Kidney (tissue), 13 donors: ENCODE measurements at regions not wholly inside any gene's neighbourhood (a gene's known extent, or its start where the extent isn't known, plus 50 kb on each side); places are given as distances from the start of the nearest gene placed in this dataset.

Experiments
- DNase-seq, 5 donors: peaks; one replicate each; pipeline ENCODE4 v3.0.0-alpha.2; 2013 to 2020
- FAIRE-seq: peaks from 2 replicates; lab custom pipeline; 2012; peaks lifted over from hg19 to GRCh38; lab: Jason Lieb, UNC
- H3K27ac ChIP-seq, 2 donors: one replicate each; pipeline ENCODE4 v1.7.0; 2013; ENCODE audit warnings: low read depth in 2 of 2, low read length in 2 of 2, inconsistent platforms in 1 of 2
- H3K27me3 ChIP-seq: one replicate; pipeline ENCODE4 v1.7.1; 2013; ENCODE audit warnings: low read length, inconsistent platforms; ENCODE audit not compliant: control insufficient read depth, insufficient read depth
- H3K36me3 ChIP-seq, 3 donors: one replicate each; pipeline versions ENCODE4 v1.7.0 to v1.7.1; 2013; ENCODE audit warnings: low read length in 3 of 3, control low read depth in 1 of 3, inconsistent platforms in 1 of 3; ENCODE audit not compliant: insufficient read depth in 3 of 3, control insufficient read depth in 2 of 3
- H3K4me1 ChIP-seq, 3 donors: one replicate each; pipeline versions ENCODE4 v1.7.0 to v1.7.1; 2013; ENCODE audit warnings: low read length in 3 of 3, inconsistent platforms in 1 of 3, low read depth in 1 of 3; ENCODE audit not compliant: control insufficient read depth in 2 of 3, insufficient read depth in 2 of 3
- H3K4me3 ChIP-seq, 3 donors: one replicate each; pipeline versions ENCODE4 v1.7.0 to v1.8.1; 2013; ENCODE audit warnings: low read length in 3 of 3, control low read depth in 1 of 3, inconsistent platforms in 1 of 3
- H3K9ac ChIP-seq, 3 donors: one replicate each; pipeline versions ENCODE4 v1.7.0 to v1.7.1; 2013; ENCODE audit warnings: low read length in 3 of 3, control low read depth in 1 of 3, inconsistent platforms in 1 of 3
- H3K9me3 ChIP-seq, 3 donors: one replicate each; pipeline versions ENCODE4 v1.7.0 to v1.7.1; 2013; ENCODE audit warnings: low read length in 3 of 3, control low read depth in 1 of 3, inconsistent platforms in 1 of 3; ENCODE audit not compliant: control insufficient read depth in 2 of 3, insufficient read depth in 1 of 3
- CTCF ChIP-seq: IDR thresholded peaks from 3 replicates; pipeline ENCODE4 v1.5.1; 2012; ENCODE audit warnings: mild to moderate bottlenecking, moderate library complexity, borderline replicate concordance; ENCODE audit not compliant: insufficient read depth; ENCODE audit errors: extremely low read depth
- intact Hi-C: fragments of 100-400 bp; cut with DNase I; formaldehyde crosslinking; loops from one replicate; pipeline ENCODE4 v1.11.1; 2022
- donor health status: control.
- donor health status: control.
- donor health status: control.
- donor health status: control.
- donor health status: control.
- donor health status: DM: yes; HTN: yes; CAD: no.
- donor health status: Normal renal cell carcinoma (clear cell type).

GRCh38 chr7:124084024-124084423, 51.2 kb upstream of the TMEM229A start:
- Histone ChIP-seq H3K27ac (no peak overlapping the region), H3K27me3 (no peaks in the 10 kb centered on the region), H3K4me3 (no peak overlapping the region), H3K9ac (no peak overlapping the region), H3K4me1 (no peaks in the 10 kb centered on the region), H3K36me3 (no peaks in the 10 kb centered on the region), H3K9me3 (no peaks in the 10 kb centered on the region)
- FAIRE-seq (no peak), DNase-seq (peak in 2 of 5 donors; percentile 51 to 69)
- intact Hi-C loops: no loop called here
- TF ChIP-seq CTCF: no peak
